Colonic mucosa (tissue), 4 donors: ENCODE measurements at regions not wholly inside any gene's neighbourhood (a gene's known extent, or its start where the extent isn't known, plus 50 kb on each side); places are given as distances from the start of the nearest gene placed in this dataset.

Source experiments
- DNase-seq: peaks from one replicate; pipeline ENCODE4 v3.0.0-alpha.2; 2020
- H3K27ac ChIP-seq: fragments of 200-600 bp; one replicate; pipeline ENCODE4 v1.8.0; 2021
- H3K27me3 ChIP-seq: fragments of 200-600 bp; one replicate; pipeline ENCODE4 v1.8.0; 2021
- H3K36me3 ChIP-seq: fragments of 200-600 bp; one replicate; pipeline ENCODE4 v1.8.0; 2021
- H3K4me1 ChIP-seq: fragments of 200-600 bp; one replicate; pipeline ENCODE4 v1.8.0; 2021; ENCODE audit warnings: mild to moderate bottlenecking
- H3K4me3 ChIP-seq: fragments of 200-600 bp; one replicate; pipeline ENCODE4 v1.8.0; 2021
- H3K9ac ChIP-seq, 2 donors: one replicate each; pipeline ENCODE4 v1.7.0; 2013; ENCODE audit warnings: control low read depth in 2 of 2, low read depth in 2 of 2, low read length in 2 of 2
- H3K9me3 ChIP-seq: fragments of 200-600 bp; one replicate; pipeline ENCODE4 v1.8.0; 2021
- intact Hi-C: fragments of 100-400 bp; cut with DNase I; formaldehyde crosslinking; loops from one replicate; pipeline ENCODE4 v1.14.1; 2022
- TF ChIP-seq, protein P1 (sequence below): fragments of 200-600 bp; IDR thresholded peaks from one replicate; pipeline ENCODE4 v1.8.0; 2022; ENCODE audit warnings: antibody characterized with exemption, mild to moderate bottlenecking
- donor health status: healthy.
- donor health status: DM: no; HTN: no; CAD: no.
- donor health status: DM: no; HTN: no; CAD: no.

DNA sequence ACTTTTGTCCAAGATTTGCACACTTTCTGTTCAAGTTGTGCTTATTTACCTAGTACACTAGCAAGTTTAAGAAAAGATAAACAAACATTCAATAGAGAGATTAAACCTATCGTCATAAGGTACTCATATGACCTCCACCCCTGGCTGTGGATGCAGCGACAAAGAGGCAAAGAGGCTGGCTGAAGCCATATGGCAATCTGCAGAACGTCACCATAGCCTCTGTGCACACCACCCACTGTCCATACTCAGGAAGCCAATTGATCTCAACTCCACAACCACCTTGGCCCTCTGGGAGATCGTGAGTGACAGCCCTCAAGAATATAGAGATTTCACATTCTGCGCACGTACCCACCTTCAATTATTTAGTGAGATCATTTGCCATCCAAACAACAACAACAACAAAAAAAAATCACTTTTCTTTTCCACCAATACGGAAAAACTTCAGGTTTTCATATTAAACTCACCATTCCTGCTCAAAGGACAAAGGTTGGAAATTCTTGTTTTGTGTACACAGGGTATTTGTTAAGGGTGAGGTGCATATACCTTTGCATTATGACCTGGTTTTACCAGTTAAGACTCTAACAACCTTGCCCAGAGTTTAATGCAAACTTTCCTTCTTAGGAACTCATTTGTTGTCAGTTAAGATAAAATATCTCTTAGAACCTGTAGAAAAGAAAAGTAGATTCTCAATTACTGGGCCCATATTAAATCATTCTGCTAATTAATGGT is 243.0 kb upstream of the FSTL5 start:
- TF ChIP-seq, protein P1, sequence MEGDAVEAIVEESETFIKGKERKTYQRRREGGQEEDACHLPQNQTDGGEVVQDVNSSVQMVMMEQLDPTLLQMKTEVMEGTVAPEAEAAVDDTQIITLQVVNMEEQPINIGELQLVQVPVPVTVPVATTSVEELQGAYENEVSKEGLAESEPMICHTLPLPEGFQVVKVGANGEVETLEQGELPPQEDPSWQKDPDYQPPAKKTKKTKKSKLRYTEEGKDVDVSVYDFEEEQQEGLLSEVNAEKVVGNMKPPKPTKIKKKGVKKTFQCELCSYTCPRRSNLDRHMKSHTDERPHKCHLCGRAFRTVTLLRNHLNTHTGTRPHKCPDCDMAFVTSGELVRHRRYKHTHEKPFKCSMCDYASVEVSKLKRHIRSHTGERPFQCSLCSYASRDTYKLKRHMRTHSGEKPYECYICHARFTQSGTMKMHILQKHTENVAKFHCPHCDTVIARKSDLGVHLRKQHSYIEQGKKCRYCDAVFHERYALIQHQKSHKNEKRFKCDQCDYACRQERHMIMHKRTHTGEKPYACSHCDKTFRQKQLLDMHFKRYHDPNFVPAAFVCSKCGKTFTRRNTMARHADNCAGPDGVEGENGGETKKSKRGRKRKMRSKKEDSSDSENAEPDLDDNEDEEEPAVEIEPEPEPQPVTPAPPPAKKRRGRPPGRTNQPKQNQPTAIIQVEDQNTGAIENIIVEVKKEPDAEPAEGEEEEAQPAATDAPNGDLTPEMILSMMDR, result no peak
- intact Hi-C loops, result no loop called here
- no peaks in the 10 kb centered on the region for H3K9me3 ChIP-seq
- no peak overlapping the region for H3K4me3 ChIP-seq
- DNase-seq, result peak; percentile 56
- H3K36me3 ChIP-seq, result no peaks in the 10 kb centered on the region
- H3K27me3 ChIP-seq, result no peaks in the 10 kb centered on the region
- peaks cover 11% of the 10 kb centered on the region for H3K4me1 ChIP-seq
- H3K9ac ChIP-seq, result no peak overlapping the region
- peak overlapping the region; percentile 68 for H3K27ac ChIP-seq

- Histone ChIP-seq H3K9me3 (no peaks in the 10 kb centered on the region), H3K9ac (no peak overlapping the region), H3K27me3 (no peaks in the 10 kb centered on the region), H3K27ac (no peak overlapping the region), H3K4me3 (no peak overlapping the region), H3K4me1 (peaks cover 11% of the 10 kb centered on the region), H3K36me3 (no peaks in the 10 kb centered on the region)
- intact Hi-C loops, result no loop called here
- TF ChIP-seq, protein P1, result no peak
- no peak for DNase-seq
Observed at GRCh38 chr4:162403932-162404331, 240.1 kb upstream of the FSTL5 start.

GRCh38 chr4:162403419-162403818 is 239.6 kb upstream of the FSTL5 start:
- TF ChIP-seq, protein P1, result no peak

DNA sequence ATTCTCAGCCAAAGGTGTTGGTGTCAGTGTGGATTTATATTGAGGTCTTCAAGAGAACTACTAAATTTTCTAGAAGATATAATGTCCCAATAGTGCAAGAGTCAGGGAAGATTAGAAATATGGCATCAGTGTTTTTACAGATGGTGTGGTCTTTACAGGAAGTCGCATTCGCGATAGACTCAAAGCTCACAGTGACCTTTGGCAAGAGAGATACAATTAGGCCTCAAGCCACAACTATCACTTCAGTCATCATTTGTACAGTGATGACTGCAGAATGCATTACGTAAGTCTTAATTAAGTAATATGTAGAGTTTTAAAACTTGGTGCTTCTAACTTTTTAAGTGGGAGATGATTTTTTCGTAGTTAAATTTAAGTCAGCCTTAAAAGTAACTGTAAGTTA is 237.2 kb upstream of the FSTL5 start:
- TF ChIP-seq, protein P1, result no peak
- no peaks in the 10 kb centered on the region for H3K27me3 ChIP-seq
- H3K36me3 ChIP-seq, result no peaks in the 10 kb centered on the region
- no peak overlapping the region for H3K9ac ChIP-seq
- no peaks in the 10 kb centered on the region for H3K9me3 ChIP-seq
- no peak overlapping the region for H3K4me3 ChIP-seq
- H3K4me1 ChIP-seq, result no peaks in the 10 kb centered on the region
- intact Hi-C loops, result no loop called here
- DNase-seq, result no peak
- H3K27ac ChIP-seq, result no peak overlapping the region

More at GRCh38 chr4:162403419-162403818, 239.6 kb upstream of the FSTL5 start:
- H3K9ac ChIP-seq, result no peak overlapping the region
- no peaks in the 10 kb centered on the region for H3K27me3 ChIP-seq
- intact Hi-C loops, result no loop called here
- H3K4me1 ChIP-seq, result peaks cover 8% of the 10 kb centered on the region
- H3K36me3 ChIP-seq, result no peaks in the 10 kb centered on the region
- no peak overlapping the region for H3K27ac ChIP-seq
- H3K4me3 ChIP-seq, result no peak overlapping the region
- no peak for DNase-seq
- no peaks in the 10 kb centered on the region for H3K9me3 ChIP-seq

DNA sequence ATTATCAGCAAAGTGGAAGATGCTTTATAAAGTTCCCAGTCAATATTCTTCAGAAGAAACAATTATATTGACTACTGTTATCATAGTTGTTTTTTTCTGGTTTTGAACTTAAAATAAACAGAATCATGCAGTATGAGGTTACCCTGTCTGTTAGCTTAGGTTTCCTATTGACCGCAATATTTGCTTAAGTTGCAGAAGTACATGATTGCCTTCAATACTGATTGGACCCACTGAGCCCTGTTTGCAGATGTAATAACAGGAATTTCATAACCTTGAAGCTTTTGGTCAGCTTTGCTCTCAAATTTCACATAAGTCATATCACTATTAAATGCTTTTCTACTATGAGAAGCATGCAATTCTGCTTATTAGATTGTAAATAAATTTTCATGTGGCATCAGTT is 229.1 kb upstream of the FSTL5 start:
- no peaks in the 10 kb centered on the region for H3K4me1 ChIP-seq
- intact Hi-C loops, result no loop called here
- DNase-seq, result no peak
- TF ChIP-seq, protein P1, result no peak
- no peak overlapping the region for H3K9ac ChIP-seq
- no peaks in the 10 kb centered on the region for H3K27me3 ChIP-seq
- H3K9me3 ChIP-seq, result no peaks in the 10 kb centered on the region
- H3K27ac ChIP-seq, result no peak overlapping the region
- H3K36me3 ChIP-seq, result no peaks in the 10 kb centered on the region
- H3K4me3 ChIP-seq, result no peak overlapping the region
